ENCODE measurements at regions not wholly inside any gene's neighbourhood (a gene's known extent, or its start where the extent isn't known, plus 50 kb on each side); places are given as distances from the start of the nearest gene placed in this dataset.

GRCh38 chr9:38277601-38278200 is 114.8 kb upstream of the ALDH1B1 start:
- no peak overlapping the region for H3K4me2 ChIP-seq (ENCODE audit: low read length)
- no peak overlapping the region for H3K9ac ChIP-seq (ENCODE audit: low read length)
- H4K20me1 ChIP-seq (ENCODE audit: insufficient read depth, low read length) = no peaks in the 10 kb centered on the region
- no peak overlapping the region for H3K27ac ChIP-seq (ENCODE audit: low read length)
- no peak overlapping the region for H3K4me3 ChIP-seq (ENCODE audit: low read length)
- TF ChIP-seq CTCF (IDR thresholded peaks at IDR 0.05; ENCODE audit: low read depth, low read length) = no peak
- TF ChIP-seq EZH2phosphoT487 (IDR thresholded peaks at IDR 0.05; ENCODE audit: low read depth) = no peak
- no peaks in the 10 kb centered on the region for H3K4me1 ChIP-seq (ENCODE audit: low read length)
- H3K79me2 ChIP-seq (ENCODE audit: low read length) = no peaks in the 10 kb centered on the region
- no peaks in the 10 kb centered on the region for H3K36me3 ChIP-seq (replicated peaks; ENCODE audit: low read depth, low read length)
- no peak overlapping the region for H2AFZ ChIP-seq (ENCODE audit: low read depth, low read length)
- H3K27me3 ChIP-seq (ENCODE audit: low read depth, low read length) = 0 out of 2 replicates have a peak, but pooled peaks cover 2% of the 10 kb centered on the region
- no peaks in the 10 kb centered on the region for H3K9me3 ChIP-seq (ENCODE audit: insufficient read depth, low read length)

GRCh38 chr9:38276771-38277439 is 115.6 kb upstream of the ALDH1B1 start:
- H3K27me3 ChIP-seq (ENCODE audit: low read depth, low read length) = 0 out of 2 replicates have a peak, but pooled peaks cover 2% of the 10 kb centered on the region
- H2AFZ ChIP-seq (ENCODE audit: low read depth, low read length) = no peak overlapping the region
- H3K9ac ChIP-seq (ENCODE audit: low read length) = no peak overlapping the region
- H3K36me3 ChIP-seq (replicated peaks; ENCODE audit: low read depth, low read length) = no peaks in the 10 kb centered on the region
- H3K9me3 ChIP-seq (ENCODE audit: insufficient read depth, low read length) = no peaks in the 10 kb centered on the region
- H3K4me3 ChIP-seq (ENCODE audit: low read length) = no peak overlapping the region
- H3K4me2 ChIP-seq (ENCODE audit: low read length) = no peak overlapping the region
- no peak overlapping the region for H3K27ac ChIP-seq (ENCODE audit: low read length)
- H4K20me1 ChIP-seq (ENCODE audit: insufficient read depth, low read length) = no peaks in the 10 kb centered on the region
- no peak for TF ChIP-seq CTCF (IDR thresholded peaks at IDR 0.05; ENCODE audit: low read depth, low read length)
- no peak for TF ChIP-seq EZH2phosphoT487 (IDR thresholded peaks at IDR 0.05; ENCODE audit: low read depth)
- no peaks in the 10 kb centered on the region for H3K4me1 ChIP-seq (ENCODE audit: low read length)
- no peaks in the 10 kb centered on the region for H3K79me2 ChIP-seq (ENCODE audit: low read length)

GRCh38 chr9:38274800-38275199 is 117.7 kb upstream of the ALDH1B1 start:
- Histone ChIP-seq H2AFZ (ENCODE audit: low read depth, low read length) (no peak overlapping the region), H3K79me2 (ENCODE audit: low read length) (no peaks in the 10 kb centered on the region), H3K9ac (ENCODE audit: low read length) (no peak overlapping the region), H3K36me3 (replicated peaks; ENCODE audit: low read depth, low read length) (no peaks in the 10 kb centered on the region), H3K4me3 (ENCODE audit: low read length) (no peak overlapping the region), H3K27me3 (ENCODE audit: low read depth, low read length) (0 out of 2 replicates have a peak, but pooled peaks cover 2% of the 10 kb centered on the region), H3K27ac (ENCODE audit: low read length) (no peak overlapping the region), H3K4me1 (ENCODE audit: low read length) (no peaks in the 10 kb centered on the region), H3K9me3 (ENCODE audit: insufficient read depth, low read length) (no peaks in the 10 kb centered on the region), H4K20me1 (ENCODE audit: insufficient read depth, low read length) (no peaks in the 10 kb centered on the region), H3K4me2 (ENCODE audit: low read length) (no peak overlapping the region)
- TF ChIP-seq EZH2phosphoT487 (IDR thresholded peaks at IDR 0.05; ENCODE audit: low read depth) (no peak), CTCF (IDR thresholded peaks at IDR 0.05; ENCODE audit: low read depth, low read length) (no peak)

GRCh38 chr9:38272710-38273109 is 119.8 kb upstream of the ALDH1B1 start:
- TF ChIP-seq EZH2phosphoT487 (IDR thresholded peaks at IDR 0.05; ENCODE audit: low read depth) (no peak), CTCF (IDR thresholded peaks at IDR 0.05; ENCODE audit: low read depth, low read length) (no peak)
- Histone ChIP-seq H3K4me3 (ENCODE audit: low read length) (no peak overlapping the region), H3K4me2 (ENCODE audit: low read length) (no peak overlapping the region), H3K9me3 (ENCODE audit: insufficient read depth, low read length) (no peaks in the 10 kb centered on the region), H3K36me3 (replicated peaks; ENCODE audit: low read depth, low read length) (no peaks in the 10 kb centered on the region), H3K9ac (ENCODE audit: low read length) (no peak overlapping the region), H2AFZ (ENCODE audit: low read depth, low read length) (no peak overlapping the region), H4K20me1 (ENCODE audit: insufficient read depth, low read length) (no peaks in the 10 kb centered on the region), H3K27ac (ENCODE audit: low read length) (no peak overlapping the region), H3K79me2 (ENCODE audit: low read length) (no peaks in the 10 kb centered on the region), H3K4me1 (ENCODE audit: low read length) (no peaks in the 10 kb centered on the region), H3K27me3 (ENCODE audit: low read depth, low read length) (peaks cover 6% of the 10 kb centered on the region; the same call in 1 of the 2 replicates)

All from OCI-LY3 (cell line).